Gastrocnemius medialis (tissue), 4 donors: ENCODE measurements at regions not wholly inside any gene's neighbourhood (a gene's known extent, or its start where the extent isn't known, plus 50 kb on each side); places are given as distances from the start of the nearest gene placed in this dataset.

Experiments used
- POLR2A ChIP-seq, 2 donors: fragments of 450-650 bp; IDR thresholded peaks; one replicate each; pipeline ENCODE4 v1.6.1; 2017; ENCODE audit warnings: antibody characterized with exemption in 2 of 2, mild to moderate bottlenecking in 2 of 2, moderate library complexity in 2 of 2
- TF ChIP-seq, protein P1 (sequence below), 5 experiments: fragments of 450-650 bp in 3 of 5; fragments of 200-600 bp in 2 of 5; sonication (generic) in 2 of 5; IDR thresholded peaks in 4 of 5; conservative IDR thresholded peaks in 1 of 5; 1 replicate in 4 of 5; 2 replicates in 1 of 5; pipeline ENCODE4 v1.5.1; 2016 to 2019; ENCODE audit warnings: antibody characterized with exemption in 5 of 5, mild to moderate bottlenecking in 3 of 5, moderate library complexity in 3 of 5

DNA sequence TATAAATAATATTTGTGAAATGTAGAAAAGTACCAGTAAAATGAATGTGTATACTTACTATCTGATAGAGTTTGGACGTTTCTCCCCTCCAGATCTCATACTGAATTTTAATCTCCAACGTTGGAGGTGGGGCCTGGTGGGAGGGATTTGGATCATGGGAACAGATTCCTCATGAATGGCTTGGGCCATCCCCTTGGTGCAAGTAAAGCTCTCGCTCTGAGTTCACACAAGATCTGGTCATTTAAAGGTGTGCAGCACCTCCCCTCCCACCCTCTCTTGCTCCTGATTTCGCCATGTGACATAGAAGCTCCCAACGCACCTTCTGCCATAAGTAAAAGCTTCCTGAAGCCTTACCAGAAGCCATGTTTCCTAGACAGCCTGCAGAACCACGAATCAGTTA lies 219.0 kb downstream of the HACE1 start:
- TF ChIP-seq, protein P1, sequence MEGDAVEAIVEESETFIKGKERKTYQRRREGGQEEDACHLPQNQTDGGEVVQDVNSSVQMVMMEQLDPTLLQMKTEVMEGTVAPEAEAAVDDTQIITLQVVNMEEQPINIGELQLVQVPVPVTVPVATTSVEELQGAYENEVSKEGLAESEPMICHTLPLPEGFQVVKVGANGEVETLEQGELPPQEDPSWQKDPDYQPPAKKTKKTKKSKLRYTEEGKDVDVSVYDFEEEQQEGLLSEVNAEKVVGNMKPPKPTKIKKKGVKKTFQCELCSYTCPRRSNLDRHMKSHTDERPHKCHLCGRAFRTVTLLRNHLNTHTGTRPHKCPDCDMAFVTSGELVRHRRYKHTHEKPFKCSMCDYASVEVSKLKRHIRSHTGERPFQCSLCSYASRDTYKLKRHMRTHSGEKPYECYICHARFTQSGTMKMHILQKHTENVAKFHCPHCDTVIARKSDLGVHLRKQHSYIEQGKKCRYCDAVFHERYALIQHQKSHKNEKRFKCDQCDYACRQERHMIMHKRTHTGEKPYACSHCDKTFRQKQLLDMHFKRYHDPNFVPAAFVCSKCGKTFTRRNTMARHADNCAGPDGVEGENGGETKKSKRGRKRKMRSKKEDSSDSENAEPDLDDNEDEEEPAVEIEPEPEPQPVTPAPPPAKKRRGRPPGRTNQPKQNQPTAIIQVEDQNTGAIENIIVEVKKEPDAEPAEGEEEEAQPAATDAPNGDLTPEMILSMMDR (IDR thresholded peaks at IDR 0.05 in 4 of 5, conservative IDR thresholded peaks at IDR 0.05 in 1 of 5) = no peak
- no peak for TF ChIP-seq POLR2A (IDR thresholded peaks at IDR 0.05)
